RWPE1 (cell line): ENCODE measurements at regions not wholly inside any gene's neighbourhood (a gene's known extent, or its start where the extent isn't known, plus 50 kb on each side); places are given as distances from the start of the nearest gene placed in this dataset.

Experiments used
- CTCF ChIA-PET: fragments of 350-600 bp; sonication (Branson Sonifier 250); formaldehyde crosslinking; extraction: SDS; loops from one replicate; lab custom pipeline; 2021; lab: Yijun Ruan, JAX
- POLR2A ChIA-PET: fragments of 400-600 bp; formaldehyde crosslinking; extraction: SDS; loops from one replicate; lab custom pipeline; 2020; ENCODE audit warnings: antibody characterized with exemption; ENCODE audit not compliant: low non-redundant PET; lab: Yijun Ruan, JAX
- DNase-seq: peaks from one replicate; pipeline ENCODE4 v3.0.0; 2012; ENCODE audit warnings: low spot score
- H3K27ac ChIP-seq: fragments of 450-650 bp; 2 replicates; pipeline ENCODE4 v1.5.1; 2017
- CTCF ChIP-seq: fragments of 450-650 bp; conservative IDR thresholded peaks from 2 replicates; pipeline ENCODE4 v1.5.1; 2017; ENCODE audit warnings: low read depth, mild to moderate bottlenecking

GRCh38 chr12:34384693-34385092 is 362.4 kb downstream of the ALG10 start:
- no peak for TF ChIP-seq CTCF
- no peak overlapping the region for H3K27ac ChIP-seq
- no peak for DNase-seq
- ChIA-PET POLR2A (no interaction called here), CTCF (no interaction called here)

GRCh38 chr12:34386016-34386415 is 363.7 kb downstream of the ALG10 start:
- no peak overlapping the region for H3K27ac ChIP-seq
- no peak for TF ChIP-seq CTCF
- POLR2A ChIA-PET, result no interaction called here
- no peak for DNase-seq
- CTCF ChIA-PET, result no interaction called here

GRCh38 chr12:34386621-34387255 is 364.4 kb downstream of the ALG10 start:
- ChIA-PET POLR2A (no interaction called here), CTCF (no interaction called here)
- no peak for TF ChIP-seq CTCF
- DNase-seq, result no peak
- H3K27ac ChIP-seq, result no peak overlapping the region

- POLR2A ChIA-PET, result no interaction called here
- CTCF ChIA-PET, result no interaction called here
Observed at GRCh38 chr12:34387711-34388635, 365.7 kb downstream of the ALG10 start.

GRCh38 chr12:34388636-34389377 is 366.5 kb downstream of the ALG10 start:
- ChIA-PET CTCF (no interaction called here), POLR2A (no interaction called here)
- DNase-seq, result no peak
- no peak for TF ChIP-seq CTCF
- H3K27ac ChIP-seq, result no peak overlapping the region

More at GRCh38 chr12:34387711-34388635, 365.7 kb downstream of the ALG10 start:
- TF ChIP-seq CTCF, result no peak
- H3K27ac ChIP-seq, result no peak overlapping the region
- no peak for DNase-seq
